Loucy (cell line): ENCODE measurements at regions not wholly inside any gene's neighbourhood (a gene's known extent, or its start where the extent isn't known, plus 50 kb on each side); places are given as distances from the start of the nearest gene placed in this dataset.

Experiments
- H2AFZ ChIP-seq: fragments of 200-600 bp; sonication (generic); 2 replicates; pipeline ENCODE4 v1.6.0; 2016; ENCODE audit warnings: antibody characterized with exemption, mild to moderate bottlenecking, low read length, moderate library complexity
- H3F3A ChIP-seq: fragments of 200-600 bp; 2 replicates; pipeline ENCODE4 v1.6.0; 2016; ENCODE audit warnings: antibody characterized with exemption, low read depth, mild to moderate bottlenecking
- H3K27me3 ChIP-seq: fragments of 200-600 bp; sonication (generic); 2 replicates; pipeline ENCODE4 v1.6.1; 2014; ENCODE audit warnings: low read length, mild to moderate bottlenecking; ENCODE audit not compliant: insufficient read depth, poor library complexity, severe bottlenecking
- H3K36me3 ChIP-seq: fragments of 200-600 bp; sonication (generic); 2 replicates; pipeline ENCODE4 v1.6.1; 2016; ENCODE audit warnings: low read length; ENCODE audit not compliant: insufficient read depth
- H3K4me1 ChIP-seq: fragments of 200-600 bp; sonication (generic); 2 replicates; pipeline ENCODE4 v1.5.1; 2014; ENCODE audit warnings: low read length, mild to moderate bottlenecking; ENCODE audit not compliant: insufficient read depth, poor library complexity, severe bottlenecking
- H3K4me2 ChIP-seq: fragments of 200-600 bp; sonication (generic); 2 replicates; pipeline ENCODE4 v1.6.0; 2014; ENCODE audit warnings: antibody characterized with exemption, low read length, low read depth, mild to moderate bottlenecking; ENCODE audit not compliant: poor library complexity, severe bottlenecking
- H3K4me3 ChIP-seq: fragments of 200-600 bp; sonication (generic); 2 replicates; pipeline ENCODE4 v1.5.1; 2014; ENCODE audit warnings: low read length, mild to moderate bottlenecking, mixed read lengths; ENCODE audit not compliant: poor library complexity, severe bottlenecking
- H3K79me2 ChIP-seq: fragments of 200-600 bp; sonication (generic); 2 replicates; pipeline ENCODE4 v1.6.1; 2014; ENCODE audit warnings: low read length; ENCODE audit not compliant: insufficient read depth
- H3K9ac ChIP-seq: fragments of 200-600 bp; sonication (generic); 2 replicates; pipeline ENCODE4 v1.6.0; 2014; ENCODE audit warnings: mild to moderate bottlenecking, low read depth, low read length, moderate library complexity; ENCODE audit not compliant: poor library complexity, severe bottlenecking
- H3K9me2 ChIP-seq: fragments of 200-600 bp; sonication (generic); replicated peaks from 2 replicates; pipeline ENCODE4 v1.6.1; 2016; ENCODE audit warnings: low read depth, low read length, mixed read lengths
- H3K9me3 ChIP-seq: fragments of 200-600 bp; sonication (generic); 2 replicates; pipeline ENCODE4 v1.6.1; 2014; ENCODE audit warnings: mild to moderate bottlenecking, antibody characterized with exemption, low read length, low read depth; ENCODE audit not compliant: insufficient read depth
- H4K20me1 ChIP-seq: fragments of 200-600 bp; sonication (generic); 2 replicates; pipeline ENCODE4 v1.6.0; 2014; ENCODE audit warnings: antibody characterized with exemption, low read length, mild to moderate bottlenecking; ENCODE audit not compliant: insufficient read depth, poor library complexity, severe bottlenecking
- EZH2phosphoT487 ChIP-seq: fragments of 200-600 bp; IDR thresholded peaks from 2 replicates; pipeline ENCODE4 v1.6.1; 2018; ENCODE audit warnings: antibody characterized with exemption, mild to moderate bottlenecking, moderate library complexity, borderline replicate concordance
- TF ChIP-seq, protein P1 (sequence below): fragments of 200-600 bp; sonication (generic); conservative IDR thresholded peaks from 2 replicates; pipeline ENCODE4 v1.5.1; 2014; ENCODE audit warnings: mild to moderate bottlenecking, antibody characterized with exemption, low read length

DNA sequence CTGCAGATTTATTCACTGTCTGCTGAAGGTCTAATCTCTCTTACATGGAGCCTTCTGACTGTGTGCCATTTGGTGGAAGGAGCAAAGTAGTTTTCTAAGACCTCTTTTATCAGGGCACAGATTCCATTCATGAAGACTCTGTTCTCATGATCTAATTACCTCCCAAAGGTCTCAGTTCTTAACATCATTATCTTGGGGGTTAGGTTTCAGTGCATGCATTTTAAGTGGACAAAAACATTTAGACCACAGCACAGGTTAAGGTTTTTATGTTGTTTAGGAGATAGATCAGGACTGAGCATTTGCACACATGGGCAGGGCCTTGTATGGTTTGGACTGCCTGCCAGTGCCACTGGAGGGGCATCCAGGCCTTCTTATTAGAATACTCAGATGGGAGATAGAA is 746.1 kb downstream of the C12orf50 start:
- Histone ChIP-seq H2AFZ (no peak overlapping the region), H4K20me1 (no peaks in the 10 kb centered on the region), H3F3A (no peaks in the 10 kb centered on the region), H3K9me2 (no peaks in the 10 kb centered on the region), H3K79me2 (no peaks in the 10 kb centered on the region), H3K4me3 (no peak overlapping the region), H3K27me3 (no peaks in the 10 kb centered on the region), H3K36me3 (no peaks in the 10 kb centered on the region), H3K9ac (no peak overlapping the region), H3K4me1 (no peaks in the 10 kb centered on the region), H3K9me3 (no peaks in the 10 kb centered on the region), H3K4me2 (no peak overlapping the region)
- TF ChIP-seq, protein P1, sequence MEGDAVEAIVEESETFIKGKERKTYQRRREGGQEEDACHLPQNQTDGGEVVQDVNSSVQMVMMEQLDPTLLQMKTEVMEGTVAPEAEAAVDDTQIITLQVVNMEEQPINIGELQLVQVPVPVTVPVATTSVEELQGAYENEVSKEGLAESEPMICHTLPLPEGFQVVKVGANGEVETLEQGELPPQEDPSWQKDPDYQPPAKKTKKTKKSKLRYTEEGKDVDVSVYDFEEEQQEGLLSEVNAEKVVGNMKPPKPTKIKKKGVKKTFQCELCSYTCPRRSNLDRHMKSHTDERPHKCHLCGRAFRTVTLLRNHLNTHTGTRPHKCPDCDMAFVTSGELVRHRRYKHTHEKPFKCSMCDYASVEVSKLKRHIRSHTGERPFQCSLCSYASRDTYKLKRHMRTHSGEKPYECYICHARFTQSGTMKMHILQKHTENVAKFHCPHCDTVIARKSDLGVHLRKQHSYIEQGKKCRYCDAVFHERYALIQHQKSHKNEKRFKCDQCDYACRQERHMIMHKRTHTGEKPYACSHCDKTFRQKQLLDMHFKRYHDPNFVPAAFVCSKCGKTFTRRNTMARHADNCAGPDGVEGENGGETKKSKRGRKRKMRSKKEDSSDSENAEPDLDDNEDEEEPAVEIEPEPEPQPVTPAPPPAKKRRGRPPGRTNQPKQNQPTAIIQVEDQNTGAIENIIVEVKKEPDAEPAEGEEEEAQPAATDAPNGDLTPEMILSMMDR = no peak
- TF ChIP-seq EZH2phosphoT487 = no peak

DNA sequence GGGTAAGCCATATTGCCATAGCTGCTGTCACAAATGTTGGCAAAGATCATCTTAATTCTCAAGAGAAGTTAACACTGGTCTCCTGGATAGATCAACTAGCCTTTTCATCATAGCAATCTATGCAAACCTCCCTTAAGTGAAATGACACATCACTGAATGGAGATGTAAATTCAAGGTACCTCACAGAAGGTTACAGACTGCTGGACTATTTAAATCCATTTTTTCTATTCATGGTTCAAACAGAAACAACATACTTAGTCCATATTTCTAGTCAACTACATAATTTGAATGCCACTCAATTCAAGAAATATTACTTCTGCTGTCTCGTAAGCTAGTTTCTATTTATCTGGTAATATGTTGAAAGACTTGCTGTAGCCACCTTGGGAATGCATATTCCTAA is 748.3 kb downstream of the C12orf50 start:
- Histone ChIP-seq H3K36me3 (no peaks in the 10 kb centered on the region), H3K79me2 (no peaks in the 10 kb centered on the region), H3K9me2 (no peaks in the 10 kb centered on the region), H3K4me1 (no peaks in the 10 kb centered on the region), H3K9ac (no peak overlapping the region), H3K4me2 (no peak overlapping the region), H2AFZ (no peak overlapping the region), H4K20me1 (no peaks in the 10 kb centered on the region), H3K9me3 (no peaks in the 10 kb centered on the region), H3F3A (no peaks in the 10 kb centered on the region), H3K4me3 (no peak overlapping the region), H3K27me3 (no peaks in the 10 kb centered on the region)
- TF ChIP-seq, protein P1 = no peak
- TF ChIP-seq EZH2phosphoT487 = no peak

DNA sequence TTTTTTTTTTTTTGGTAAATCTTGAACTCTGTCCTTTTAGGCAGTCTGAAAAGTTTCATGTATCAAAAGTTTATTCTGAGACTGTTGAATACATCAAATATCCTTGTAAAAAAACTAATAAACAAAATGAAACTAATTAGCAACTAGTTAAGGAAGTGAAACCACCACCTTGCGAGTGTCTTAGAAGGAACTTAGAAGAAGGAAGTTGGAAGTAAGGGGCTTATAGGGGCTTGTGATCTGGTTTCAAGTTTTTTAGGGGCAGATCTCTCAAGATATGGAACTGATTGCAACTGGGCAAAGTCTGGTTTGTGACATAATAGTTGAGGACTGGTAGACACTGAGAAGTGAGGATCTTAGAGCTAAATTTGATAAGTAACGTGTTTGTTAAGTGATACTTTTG is 748.8 kb downstream of the C12orf50 start:
- Histone ChIP-seq H3K9ac (no peak overlapping the region), H4K20me1 (no peaks in the 10 kb centered on the region), H3K79me2 (no peaks in the 10 kb centered on the region), H3F3A (no peaks in the 10 kb centered on the region), H3K4me3 (no peak overlapping the region), H3K9me2 (no peaks in the 10 kb centered on the region), H3K36me3 (no peaks in the 10 kb centered on the region), H3K9me3 (no peaks in the 10 kb centered on the region), H3K27me3 (no peaks in the 10 kb centered on the region), H3K4me1 (no peaks in the 10 kb centered on the region), H2AFZ (no peak overlapping the region), H3K4me2 (no peak overlapping the region)
- TF ChIP-seq EZH2phosphoT487 = no peak
- TF ChIP-seq, protein P1 = no peak
